ENCODE measurements at regions not wholly inside any gene's neighbourhood (a gene's known extent, or its start where the extent isn't known, plus 50 kb on each side); places are given as distances from the start of the nearest gene placed in this dataset.
"Not testable (repeated sequence)": the region's sequence is repeated elsewhere in the genome, so short reads cannot be mapped to it uniquely, and the experiment has no call there.

DNA sequence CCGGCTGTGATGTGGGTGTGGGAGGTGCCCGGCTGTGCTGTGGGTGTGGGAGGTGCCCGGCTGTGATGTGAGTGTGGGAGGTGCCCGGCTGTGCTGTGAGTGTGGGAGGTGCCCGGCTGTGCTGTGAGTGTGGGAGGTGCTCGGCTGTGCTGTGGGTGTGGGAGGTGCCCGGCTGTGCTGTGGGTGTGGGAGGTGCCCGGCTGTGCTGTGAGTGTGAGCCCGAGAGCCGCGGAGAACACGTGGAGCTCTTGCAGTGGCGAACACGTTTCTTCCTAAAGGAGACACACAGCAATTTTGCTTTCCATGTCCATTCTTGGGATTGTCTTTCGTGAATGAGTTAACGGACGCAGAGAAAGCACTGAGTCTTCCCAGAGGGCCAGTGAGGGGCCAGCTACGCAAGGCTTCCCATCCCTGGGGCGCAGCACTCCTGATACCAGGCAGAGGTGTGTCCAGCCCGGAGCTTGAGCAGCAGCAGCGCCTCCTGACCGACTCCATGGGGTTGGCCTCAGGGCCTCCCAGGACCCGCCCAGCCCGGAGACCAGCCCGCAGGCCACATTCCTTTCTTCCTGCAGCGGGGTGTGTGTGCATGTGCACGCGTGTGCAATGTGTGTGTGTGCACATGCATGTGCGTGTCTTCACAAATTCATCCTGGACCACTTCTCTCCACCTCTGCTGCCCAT lies 245.0 kb upstream of the B3GAT1 start (continued):
- TF ChIP-seq PITX1 (CRISPR knock-in tag; IDR thresholded peaks at IDR 0.05) (no peak), HDAC1 (CRISPR knock-in tag; IDR thresholded peaks at IDR 0.05) (no peak), ZNF17 (CRISPR knock-in tag; IDR thresholded peaks at IDR 0.05) (no peak), KLF11 (CRISPR knock-in tag; IDR thresholded peaks at IDR 0.05) (no peak), RFX3 (CRISPR knock-in tag; IDR thresholded peaks at IDR 0.05) (no peak)
- TF ChIP-seq, protein P1, sequence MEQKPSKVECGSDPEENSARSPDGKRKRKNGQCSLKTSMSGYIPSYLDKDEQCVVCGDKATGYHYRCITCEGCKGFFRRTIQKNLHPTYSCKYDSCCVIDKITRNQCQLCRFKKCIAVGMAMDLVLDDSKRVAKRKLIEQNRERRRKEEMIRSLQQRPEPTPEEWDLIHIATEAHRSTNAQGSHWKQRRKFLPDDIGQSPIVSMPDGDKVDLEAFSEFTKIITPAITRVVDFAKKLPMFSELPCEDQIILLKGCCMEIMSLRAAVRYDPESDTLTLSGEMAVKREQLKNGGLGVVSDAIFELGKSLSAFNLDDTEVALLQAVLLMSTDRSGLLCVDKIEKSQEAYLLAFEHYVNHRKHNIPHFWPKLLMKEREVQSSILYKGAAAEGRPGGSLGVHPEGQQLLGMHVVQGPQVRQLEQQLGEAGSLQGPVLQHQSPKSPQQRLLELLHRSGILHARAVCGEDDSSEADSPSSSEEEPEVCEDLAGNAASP (CRISPR knock-in tag; IDR thresholded peaks at IDR 0.05; ENCODE audit: borderline replicate concordance) = no peak
- TF ChIP-seq, protein P2, sequence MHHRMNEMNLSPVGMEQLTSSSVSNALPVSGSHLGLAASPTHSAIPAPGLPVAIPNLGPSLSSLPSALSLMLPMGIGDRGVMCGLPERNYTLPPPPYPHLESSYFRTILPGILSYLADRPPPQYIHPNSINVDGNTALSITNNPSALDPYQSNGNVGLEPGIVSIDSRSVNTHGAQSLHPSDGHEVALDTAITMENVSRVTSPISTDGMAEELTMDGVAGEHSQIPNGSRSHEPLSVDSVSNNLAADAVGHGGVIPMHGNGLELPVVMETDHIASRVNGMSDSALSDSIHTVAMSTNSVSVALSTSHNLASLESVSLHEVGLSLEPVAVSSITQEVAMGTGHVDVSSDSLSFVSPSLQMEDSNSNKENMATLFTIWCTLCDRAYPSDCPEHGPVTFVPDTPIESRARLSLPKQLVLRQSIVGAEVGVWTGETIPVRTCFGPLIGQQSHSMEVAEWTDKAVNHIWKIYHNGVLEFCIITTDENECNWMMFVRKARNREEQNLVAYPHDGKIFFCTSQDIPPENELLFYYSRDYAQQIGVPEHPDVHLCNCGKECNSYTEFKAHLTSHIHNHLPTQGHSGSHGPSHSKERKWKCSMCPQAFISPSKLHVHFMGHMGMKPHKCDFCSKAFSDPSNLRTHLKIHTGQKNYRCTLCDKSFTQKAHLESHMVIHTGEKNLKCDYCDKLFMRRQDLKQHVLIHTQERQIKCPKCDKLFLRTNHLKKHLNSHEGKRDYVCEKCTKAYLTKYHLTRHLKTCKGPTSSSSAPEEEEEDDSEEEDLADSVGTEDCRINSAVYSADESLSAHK (CRISPR knock-in tag; IDR thresholded peaks at IDR 0.05; ENCODE audit: borderline replicate concordance) = no peak

DNA sequence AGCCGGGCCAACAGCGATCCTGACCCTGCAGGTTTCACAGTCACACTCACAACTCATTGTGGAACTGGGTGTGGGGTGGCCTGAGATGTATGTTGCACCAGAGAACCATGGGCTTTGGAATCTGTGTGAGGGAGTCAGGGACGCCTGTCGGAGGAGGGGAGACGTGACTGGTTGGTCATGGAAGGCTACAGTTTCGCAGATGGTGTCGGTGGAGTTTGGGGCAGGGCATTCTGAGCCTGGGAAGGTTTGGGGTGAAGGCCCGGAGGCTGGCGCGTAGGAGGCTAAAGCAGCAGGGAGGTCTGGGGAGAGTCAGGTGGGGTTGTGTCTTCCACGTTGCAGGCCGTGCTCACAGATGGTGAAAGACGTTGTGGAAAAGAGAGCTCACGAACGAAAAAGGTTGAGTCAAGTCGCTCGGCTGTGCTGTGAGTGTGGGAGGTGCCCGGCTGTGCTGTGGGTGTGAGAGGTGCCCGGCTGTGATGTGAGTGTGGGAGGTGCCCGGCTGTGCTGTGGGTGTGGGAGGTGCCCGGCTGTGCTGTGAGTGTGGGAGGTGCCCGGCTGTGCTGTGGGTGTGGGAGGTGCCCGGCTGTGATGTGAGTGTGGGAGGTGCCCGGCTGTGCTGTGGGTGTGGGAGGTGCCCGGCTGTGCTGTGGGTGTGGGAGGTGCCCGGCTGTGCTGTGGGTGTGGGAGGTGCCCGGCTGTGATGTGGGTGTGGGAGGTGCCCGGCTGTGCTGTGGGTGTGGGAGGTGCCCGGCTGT lies 244.2 kb upstream of the B3GAT1 start:
- H3K27me3 ChIP-seq (ENCODE audit: control insufficient read depth in 1 of 2, insufficient read depth in 2 of 2, low read length in 2 of 2); CTCF ChIA-PET (ENCODE audit: low intra/inter-chr PET ratio, low total read pairs); FAIRE-seq; H4K20me1 ChIP-seq (ENCODE audit: insufficient read depth, low read length); H3K9me3 ChIP-seq (ENCODE audit: low read length); in situ Hi-C loops (cut with HindIII; ENCODE audit: extremely low pct_ligation_motif_present, low pct_unique_long_range_greater_than_20kb); H3K36me3 ChIP-seq (replicated peaks in 1 of 2; ENCODE audit: control insufficient read depth in 1 of 2, insufficient read depth in 2 of 2, low read length in 2 of 2); DNase-seq (ENCODE audit: low spot score); ATAC-seq; intact Hi-C loops (cut with micrococcal nuclease; ENCODE audit: unreplicated experiment); H2AFZ ChIP-seq (ENCODE audit: low read length); H3K4me3 ChIP-seq (replicated peaks in 1 of 3; ENCODE audit: insufficient read depth in 1 of 3, low read depth in 2 of 3, low read length in 3 of 3); H3K9ac ChIP-seq (ENCODE audit: insufficient read depth, low read depth, low read length); H3K79me2 ChIP-seq (ENCODE audit: insufficient read depth, low read length); H3K4me2 ChIP-seq (ENCODE audit: low read depth, low read length); POLR2A ChIA-PET; BruUV-seq (replicated peaks); H3K4me1 ChIP-seq (ENCODE audit: insufficient read depth, low read length); H3K27ac ChIP-seq (ENCODE audit: extremely low read length, insufficient read depth, low read length): not testable (repeated sequence)
- 60% methylated on average over 27 of the region's 29 CpGs for WGBS (ENCODE audit: low lambda C conversion rate)
